GM18508 (cell line): ENCODE measurements at regions not wholly inside any gene's neighbourhood (a gene's known extent, or its start where the extent isn't known, plus 50 kb on each side); places are given as distances from the start of the nearest gene placed in this dataset.
"Not testable (repeated sequence)": the region's sequence is repeated elsewhere in the genome, so short reads cannot be mapped to it uniquely, and the experiment has no call there.

Source experiments
- ATAC-seq: cut with Tn5 transposase; IDR thresholded peaks from one replicate; pipeline ENCODE4 v1.9.1; 2021; ENCODE audit warnings: moderate number of reproducible peaks; ENCODE audit not compliant: insufficient read depth, unreplicated experiment

DNA sequence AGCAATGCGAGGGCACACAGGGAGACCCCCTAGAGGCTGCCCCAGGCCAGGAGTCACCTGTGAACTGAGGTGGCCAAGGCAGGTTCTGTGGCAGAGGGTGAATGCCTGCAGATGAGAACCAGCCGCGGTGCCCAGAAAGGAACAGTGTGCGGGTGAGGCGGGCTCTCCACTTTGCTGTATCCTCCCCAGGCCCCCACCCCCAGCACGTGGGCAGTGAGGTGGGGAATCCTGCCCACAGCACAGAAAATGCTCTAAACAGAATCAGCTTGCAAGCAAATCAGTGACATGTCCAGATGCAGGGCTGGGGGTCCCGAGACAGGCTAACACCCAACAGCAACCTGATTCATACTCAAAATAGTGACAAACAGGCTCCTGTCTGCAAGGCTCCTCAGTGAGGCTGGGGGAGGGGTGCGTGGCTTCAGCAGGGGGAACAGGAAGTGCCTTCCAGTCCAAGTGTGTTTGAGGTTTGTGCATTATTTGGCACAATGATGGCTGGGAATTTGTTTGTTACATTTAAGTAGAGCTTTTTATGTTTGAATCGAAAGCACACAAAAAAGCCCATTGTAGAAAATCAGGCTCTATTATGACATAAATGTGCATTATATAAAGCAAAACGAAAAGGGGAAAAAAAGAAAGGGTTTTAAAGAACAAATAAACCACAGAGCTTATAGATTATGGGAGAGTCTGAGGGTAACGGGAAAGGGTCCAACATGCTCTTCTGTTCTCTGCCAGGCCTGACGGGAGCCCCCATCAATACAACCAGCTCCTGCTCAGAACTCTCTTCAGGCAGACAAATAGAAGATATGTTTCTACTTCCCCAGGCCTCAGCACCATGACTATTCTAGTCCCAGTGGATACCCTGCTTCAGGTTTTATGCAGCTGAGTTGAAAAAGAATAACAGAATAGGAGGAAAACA is 201.3 kb downstream of the HSD17B3 start:
- ATAC-seq = no peak

DNA sequence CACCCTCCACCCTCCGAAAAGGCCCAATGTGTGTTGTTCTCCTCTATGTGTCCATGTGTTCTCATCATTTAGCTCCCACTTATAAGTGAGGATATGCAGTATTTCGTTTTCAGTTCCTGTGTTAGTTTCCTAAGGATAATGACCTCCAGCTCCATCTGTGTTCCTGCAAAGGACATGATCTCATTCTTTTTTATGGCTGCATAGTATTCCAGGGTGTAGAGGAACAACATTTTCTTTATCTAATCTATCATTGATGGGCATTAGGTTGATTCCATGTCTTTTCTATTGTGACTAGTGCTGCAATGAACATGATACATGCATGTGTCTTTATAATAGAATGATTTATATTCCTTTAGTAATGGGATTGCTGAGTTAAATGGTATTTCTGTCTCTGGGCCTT is 211.3 kb downstream of the HSD17B3 start:
- ATAC-seq = not testable (repeated sequence)

DNA sequence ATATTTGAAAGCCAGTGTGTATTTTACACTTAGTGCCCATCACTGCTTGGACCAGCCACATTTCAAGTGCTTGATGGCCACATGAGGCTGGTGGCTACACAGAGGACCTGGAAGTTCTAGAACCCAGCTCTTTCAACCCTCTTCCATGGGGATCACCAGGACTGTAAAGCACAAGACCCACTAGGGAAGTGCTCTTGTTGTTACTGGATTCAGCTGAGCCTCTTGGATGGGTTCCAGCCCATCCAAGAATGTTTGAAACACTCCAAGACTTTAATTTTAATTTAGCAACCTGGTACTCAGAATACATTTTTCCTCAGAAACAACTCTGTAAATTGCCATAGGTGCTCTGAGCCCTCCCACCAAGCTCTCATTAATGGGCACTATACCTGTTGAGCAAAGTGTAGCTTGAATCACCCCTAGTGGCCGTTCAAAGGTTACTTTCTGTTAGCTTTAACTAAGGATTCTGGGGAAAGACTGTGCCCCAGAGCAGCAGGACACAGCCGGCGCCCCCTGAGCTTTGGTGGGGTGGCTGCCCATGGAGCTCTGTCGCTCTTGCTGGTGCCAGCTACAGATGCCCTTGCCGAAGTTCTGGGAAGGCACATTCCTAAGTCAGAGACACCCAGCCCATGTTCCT is 212.4 kb downstream of the HSD17B3 start:
- no peak for ATAC-seq

DNA sequence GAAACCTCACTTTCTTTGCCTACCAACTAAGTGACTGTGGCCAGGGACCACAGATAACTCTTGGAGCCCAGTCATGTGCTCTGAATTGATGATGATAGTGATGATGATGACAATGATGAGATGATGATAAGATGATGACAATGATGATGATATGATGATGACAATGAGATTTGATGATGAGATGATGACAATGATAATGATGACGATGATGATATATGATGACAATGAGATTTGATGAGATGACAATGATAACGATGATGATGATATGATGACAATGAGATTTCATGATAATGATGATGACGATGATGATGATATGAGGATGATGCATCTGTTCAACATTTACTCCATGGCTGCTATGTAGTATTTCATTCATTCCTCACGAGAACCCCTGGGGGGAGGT is 213.0 kb downstream of the ERCC6L2 start:
- no peak for ATAC-seq

DNA sequence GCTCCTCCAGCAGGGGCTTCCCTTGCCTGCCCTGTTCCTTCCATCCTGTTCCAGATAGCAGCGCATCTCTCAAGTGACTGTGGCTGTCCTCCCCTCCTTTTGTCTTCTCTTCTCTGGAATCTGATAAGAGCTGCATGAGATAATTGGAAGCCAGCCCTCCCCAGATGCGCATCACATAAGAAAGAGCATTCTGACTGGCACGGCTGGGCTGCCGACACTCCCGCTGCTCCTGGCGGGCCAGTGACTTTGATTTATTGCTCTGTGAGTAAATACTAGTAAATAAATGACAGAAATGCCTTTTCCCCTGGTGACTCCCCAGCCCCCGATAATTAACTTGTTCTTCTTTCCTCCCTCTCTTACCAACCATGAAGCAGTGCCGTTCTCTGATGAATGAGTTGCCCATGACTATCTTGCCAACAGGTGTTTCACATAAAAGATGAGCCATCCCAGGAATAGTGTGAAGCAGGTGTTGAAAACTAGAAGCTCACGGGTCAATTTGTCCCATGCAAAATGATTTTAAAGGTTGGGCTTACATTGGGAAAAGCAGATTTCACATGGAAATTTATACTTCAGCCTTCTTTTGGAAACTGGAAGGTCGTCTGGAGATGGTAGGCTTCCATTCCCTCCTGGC is 212.3 kb downstream of the ERCC6L2 start:
- no peak for ATAC-seq

DNA sequence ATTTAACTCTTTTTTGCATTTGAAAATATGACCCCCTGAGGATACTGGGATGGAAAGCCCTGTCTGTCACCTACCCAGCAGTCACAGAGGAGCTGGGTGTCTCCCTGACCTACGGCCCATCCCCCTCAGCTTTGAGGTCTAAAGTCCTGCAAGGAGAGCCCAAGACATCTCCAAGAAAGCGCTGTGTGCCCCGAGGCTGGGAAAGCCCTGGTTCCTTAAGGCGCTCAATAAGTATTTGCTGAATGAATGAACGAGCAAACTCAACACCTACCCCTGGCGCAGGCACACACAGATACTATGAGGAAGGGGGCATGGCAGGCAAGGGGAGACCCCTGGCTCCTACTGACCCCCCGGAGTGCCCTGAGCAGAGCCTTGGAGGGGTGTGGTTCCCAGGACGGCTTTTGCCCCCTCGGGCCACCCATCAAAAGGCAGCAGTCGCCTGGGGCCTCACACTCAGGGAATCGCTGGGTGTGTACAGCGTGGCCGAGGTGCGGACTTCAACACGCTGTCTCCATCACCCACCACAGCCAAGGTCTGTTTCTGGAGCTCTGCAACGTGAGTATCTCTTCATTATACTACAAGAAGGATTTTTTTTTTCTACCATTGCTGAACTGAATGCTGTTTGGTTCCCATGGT is 211.6 kb downstream of the ERCC6L2 start:
- ATAC-seq = no peak

DNA sequence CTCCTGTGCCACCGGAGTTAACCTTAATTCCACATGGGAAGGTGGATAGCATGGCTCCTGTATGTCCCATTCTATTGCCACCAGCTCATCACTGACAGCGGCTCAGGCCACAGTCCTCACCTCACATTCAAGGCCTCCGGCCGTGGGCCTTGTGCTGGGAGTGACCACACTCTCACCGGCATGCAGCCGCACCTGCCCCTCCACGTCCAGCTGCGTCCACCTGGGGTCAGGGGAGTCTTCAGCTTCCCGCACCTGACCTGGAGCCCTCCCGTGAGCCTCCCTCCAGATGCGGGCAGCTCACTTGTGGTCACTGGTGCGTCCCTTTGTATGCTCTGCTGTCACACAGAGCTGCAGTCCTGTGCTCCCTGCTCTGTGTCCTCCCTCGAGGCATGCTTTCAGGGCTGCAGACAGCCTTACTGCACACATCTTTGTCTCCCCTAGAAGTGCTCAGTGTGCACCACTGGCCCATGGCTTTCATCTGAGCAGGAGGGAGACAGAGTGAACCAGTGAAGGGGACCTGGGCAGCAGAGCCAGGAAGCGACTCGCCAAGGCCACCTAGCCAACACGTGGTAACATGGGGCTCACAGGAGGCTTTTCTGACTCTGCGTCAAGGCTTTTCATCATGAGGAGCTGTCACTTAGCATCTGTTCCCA is 210.1 kb downstream of the ERCC6L2 start:
- ATAC-seq = no peak

DNA sequence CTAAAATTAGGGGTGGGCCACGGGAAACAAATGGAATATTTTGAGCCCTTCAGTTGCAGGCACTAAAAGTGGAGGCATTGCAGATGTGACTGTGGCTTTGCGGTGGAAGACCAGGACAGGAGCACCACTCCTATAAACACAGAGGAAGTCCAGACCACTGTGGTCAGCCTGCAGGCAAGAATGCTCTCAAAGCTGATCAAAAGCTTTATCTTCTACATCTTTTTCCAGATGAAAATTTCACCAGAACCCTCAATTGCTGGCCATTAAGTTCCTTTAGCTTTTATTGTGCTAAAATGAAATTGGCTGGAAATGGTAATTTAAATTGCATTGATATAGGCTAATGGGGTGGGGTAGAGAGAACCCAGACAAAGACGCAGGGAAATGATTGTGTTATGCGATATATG is 208.8 kb downstream of the ERCC6L2 start:
- ATAC-seq = no peak

DNA sequence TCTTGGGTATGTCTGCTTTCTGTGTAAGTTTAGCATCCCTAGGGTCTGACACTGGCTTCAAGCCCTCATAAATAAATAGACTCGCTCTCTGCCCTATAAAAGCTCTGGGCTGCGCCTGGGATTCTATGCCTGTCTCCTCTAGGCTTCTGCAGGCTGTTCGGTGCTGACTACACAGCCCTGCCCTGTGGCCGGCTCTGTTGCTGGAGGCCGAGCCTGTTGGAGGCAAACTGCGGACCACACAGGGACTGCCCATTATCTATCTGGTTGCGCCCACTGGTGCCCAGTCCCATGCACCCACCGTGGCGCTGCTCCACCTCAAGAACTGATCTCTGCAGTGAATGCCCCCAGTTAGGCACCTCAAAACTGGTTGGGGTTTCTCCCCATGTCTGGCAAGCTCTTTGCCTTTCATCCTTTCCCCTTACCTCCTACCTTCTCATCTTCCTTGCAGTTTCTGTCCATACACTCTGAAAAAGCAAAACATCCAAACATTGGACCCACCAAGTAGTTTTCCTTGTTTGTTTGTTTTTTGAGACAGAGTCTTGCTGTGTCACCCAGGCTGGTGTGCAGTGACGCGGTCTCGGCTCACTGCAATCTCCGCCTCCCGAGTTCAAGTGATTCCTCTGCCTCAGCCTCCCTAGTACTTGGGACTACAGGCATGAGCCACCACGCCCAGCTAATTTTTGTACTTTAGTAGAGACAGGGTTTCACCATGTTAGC is 207.2 kb downstream of the ERCC6L2 start:
- ATAC-seq = no peak

DNA sequence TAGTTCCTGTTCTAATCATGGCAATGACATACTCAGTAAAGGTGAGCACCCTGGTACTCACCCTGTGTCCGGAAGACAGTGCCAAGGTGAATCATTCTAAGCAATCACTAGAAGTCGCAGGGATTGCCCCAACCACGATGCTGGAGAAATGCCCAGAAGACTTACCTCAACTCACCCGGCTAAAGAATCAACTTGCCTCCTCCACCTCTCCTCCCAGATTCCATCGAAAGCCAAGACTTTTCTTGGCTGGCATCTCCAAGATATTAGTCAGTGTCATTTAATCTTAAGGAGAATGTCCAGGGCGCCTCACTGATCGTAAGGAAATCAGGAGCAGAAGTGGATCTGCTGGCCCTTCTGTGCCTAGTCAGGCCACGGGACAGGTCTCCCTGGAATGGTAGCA is 204.9 kb downstream of the ERCC6L2 start:
- no peak for ATAC-seq

DNA sequence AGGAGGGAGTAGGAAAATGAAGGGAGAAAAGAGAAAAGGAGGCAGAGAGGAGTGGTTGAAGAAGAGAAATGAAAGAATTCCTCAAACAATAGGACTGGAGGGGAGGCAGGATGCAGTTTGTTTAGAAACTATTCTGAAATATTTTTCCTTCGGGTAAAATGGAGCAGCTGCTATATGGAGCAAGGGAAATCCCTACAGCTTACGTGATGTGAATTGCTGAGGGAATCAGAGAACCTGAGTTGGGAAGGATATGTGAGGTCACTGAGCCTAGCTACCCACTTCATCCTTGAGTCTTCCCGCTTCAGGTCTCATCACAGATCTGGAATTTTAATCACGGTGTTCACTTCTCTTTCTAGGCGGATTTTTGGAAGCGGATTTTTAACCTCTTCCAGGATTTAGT is 204.3 kb downstream of the ERCC6L2 start:
- no peak for ATAC-seq

DNA sequence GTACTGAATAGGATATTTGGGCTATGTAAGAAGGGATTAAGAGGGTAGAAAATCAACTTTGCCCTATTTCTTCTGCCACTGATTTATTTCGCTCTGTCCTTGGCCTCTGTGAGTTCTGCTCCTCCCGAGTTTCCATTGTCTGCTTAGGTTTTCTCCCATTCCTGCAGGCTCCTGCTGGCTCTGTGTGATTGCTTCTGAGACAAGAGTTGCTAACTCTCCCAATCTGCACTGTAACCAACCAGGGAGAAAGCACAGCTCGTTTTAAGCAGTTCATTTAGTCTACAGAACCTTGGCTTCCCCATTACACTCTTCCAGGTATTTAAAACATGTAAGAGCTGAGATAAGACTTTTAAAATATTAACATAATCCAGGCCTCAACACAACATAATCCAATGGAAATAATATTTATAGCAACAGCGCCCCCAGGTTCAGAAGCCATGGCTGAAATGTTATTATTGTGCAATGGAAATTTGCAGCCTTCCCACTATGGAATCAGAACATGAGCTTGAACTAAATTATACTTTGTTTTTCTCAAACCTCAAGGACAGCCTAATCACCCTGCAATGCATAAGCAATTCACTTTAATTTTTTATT is 203.5 kb downstream of the ERCC6L2 start:
- no peak for ATAC-seq

DNA sequence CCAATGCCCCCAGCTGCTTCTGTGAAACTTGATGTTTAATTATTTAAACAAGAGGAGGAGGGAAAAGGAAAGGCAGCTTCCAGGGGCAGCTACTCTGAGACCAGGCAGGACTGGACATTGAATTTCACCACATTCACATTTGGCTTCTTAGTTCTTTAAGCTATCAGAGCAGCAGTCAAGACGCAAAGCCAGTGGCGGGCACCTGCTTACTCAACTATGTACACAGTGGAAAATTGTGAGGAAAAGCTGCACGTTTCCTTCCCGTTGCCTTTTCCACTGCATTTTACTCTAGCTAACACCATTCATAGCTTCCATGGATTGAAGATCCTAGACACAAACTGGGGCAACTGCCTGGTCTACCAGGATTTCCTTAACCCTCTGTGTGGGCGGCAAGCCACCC is 200.3 kb downstream of the ERCC6L2 start:
- ATAC-seq = no peak

DNA sequence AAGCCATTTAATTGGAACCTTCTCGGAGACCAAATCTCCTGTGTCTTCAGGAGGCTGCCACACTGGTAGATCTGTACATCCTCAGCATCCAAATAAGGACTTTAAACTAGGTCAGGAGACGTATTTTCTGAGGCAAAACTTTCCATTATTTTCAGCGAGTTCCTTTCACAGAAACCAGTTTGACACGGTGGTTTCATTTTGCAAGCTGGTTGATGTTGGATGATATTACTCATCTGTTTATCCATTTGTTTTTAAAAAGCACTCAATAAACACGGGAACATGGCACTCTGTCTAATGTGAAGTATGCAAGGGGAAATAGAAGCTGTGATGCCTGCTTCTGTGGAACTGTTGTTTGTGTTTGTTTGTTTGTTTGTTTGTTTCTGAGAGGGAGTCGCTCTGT is 199.6 kb downstream of the ERCC6L2 start:
- ATAC-seq = no peak

DNA sequence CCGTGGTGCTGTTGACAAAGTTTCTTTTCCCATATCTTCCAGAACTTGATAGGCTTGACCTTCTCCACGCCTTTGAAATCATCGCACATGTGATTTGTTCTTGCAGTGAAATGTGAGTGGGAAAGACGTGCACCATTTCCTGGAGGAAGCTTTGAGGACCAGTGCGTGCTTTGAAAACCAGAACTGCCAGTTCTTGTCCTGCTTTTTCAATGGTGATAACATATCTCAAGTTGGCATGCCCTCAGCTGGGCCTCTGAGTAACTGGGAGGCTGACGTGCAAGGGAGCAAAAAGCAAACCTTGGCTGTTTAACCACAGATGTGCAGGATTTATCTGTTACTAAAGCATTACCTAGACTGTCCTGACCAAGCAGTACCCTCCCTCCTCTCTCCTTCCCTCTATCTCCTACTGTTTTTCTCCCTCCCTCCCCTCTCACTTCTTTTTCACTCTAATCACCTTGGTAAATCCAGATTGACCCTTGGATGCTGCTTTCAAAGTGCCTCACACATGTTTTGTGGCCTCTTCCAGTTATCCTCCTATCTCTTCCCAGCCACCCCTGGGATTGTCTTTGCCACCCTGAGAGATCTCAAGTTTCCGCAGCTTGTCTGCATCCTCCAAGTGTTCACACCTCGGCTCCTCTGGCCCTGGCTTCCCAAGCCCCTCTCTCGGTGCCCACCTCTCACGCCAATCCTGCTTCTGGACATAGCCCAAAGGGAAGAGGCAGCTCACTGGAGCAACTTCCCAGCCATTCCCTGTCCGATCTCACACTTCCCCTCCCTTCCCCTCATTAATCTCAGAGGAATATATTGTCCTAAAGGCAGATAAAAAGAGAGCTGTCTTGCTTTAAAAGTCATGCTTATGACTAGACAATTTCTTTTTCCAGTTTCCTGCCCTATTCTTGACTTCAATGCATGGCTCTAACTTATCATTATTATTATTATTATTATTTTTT is 198.3 kb downstream of the ERCC6L2 start:
- ATAC-seq = no peak

DNA sequence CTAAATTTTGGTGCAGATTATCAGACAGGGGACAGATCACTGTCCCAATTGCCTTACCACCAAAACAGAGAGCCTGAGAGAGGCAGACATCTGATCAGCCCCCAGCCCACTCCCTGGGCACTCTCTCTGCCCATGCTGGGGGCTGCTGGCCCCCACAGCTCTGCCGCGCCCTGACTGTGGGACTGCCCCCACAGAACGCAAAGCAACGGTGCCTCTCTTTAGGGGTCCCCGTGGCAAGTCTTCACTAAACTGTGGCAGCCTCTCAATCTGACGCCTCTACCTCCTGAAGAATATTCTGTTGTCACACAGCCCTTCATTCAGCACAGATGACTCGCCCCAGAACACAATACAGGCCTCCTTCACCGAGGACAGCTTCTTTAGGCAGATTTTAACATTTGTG is 197.4 kb downstream of the ERCC6L2 start:
- no peak for ATAC-seq

DNA sequence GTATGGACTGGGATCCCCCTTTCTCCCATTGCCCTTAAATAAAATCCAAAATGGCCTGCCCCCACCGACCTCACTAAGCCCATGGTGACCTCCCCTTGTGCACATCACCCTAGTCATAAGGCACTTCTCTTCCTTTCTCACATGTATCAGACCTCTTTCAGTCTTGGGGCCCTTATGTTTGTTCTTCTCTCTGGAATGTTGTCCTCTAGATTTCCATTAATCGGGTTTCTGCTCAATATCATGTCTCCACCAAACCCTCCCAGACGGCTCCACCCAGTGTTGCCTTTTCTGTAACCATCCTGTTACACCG is 196.3 kb downstream of the ERCC6L2 start:
- ATAC-seq = no peak

DNA sequence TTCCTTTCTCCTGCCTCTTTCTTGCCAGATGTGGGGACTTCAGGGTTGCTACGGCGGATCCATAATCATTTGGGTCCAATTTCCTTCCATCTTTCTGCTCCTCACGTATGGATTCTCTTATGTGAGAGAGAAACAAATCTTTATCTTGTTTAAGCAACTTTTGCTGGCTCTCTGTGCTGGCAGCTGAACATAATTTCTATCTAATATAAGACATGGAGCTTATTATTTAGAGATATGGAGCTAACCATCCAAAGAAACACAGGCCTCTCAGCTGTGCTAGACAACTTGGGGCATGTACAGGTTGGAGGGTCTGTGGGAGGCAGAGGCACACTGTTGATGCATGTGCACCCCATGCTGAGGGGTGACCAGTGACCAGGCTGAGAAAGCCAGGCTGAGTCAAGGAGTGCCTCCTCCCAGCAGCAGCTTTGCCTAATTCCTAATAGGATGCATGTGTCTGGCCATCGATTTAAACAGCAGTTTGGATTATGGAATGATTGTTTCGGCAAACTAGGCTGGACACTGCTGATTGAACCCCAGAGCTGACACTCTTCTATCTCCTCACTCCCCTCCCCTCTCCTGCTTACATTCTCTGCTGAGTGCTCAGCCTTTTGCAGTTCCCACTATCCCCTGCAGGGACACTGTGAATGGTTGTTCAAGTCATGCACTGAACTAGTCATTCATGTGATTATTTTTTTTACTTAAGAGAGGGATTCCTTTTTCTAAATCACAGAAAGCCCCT is 195.8 kb downstream of the ERCC6L2 start:
- ATAC-seq = no peak
